Fibroblast of lung (primary cell): ENCODE measurements at regions not wholly inside any gene's neighbourhood (a gene's known extent, or its start where the extent isn't known, plus 50 kb on each side); places are given as distances from the start of the nearest gene placed in this dataset.

Source experiments
- DNase-seq, 2 donors: peaks; one replicate each; pipeline versions ENCODE4 v3.0.0 to v3.0.0-alpha.2; 2010; ENCODE audit warnings: low read depth in 2 of 2
- H2AFZ ChIP-seq: 2 replicates; pipeline ENCODE4 v1.5.1; 2012; ENCODE audit warnings: low read length, control low read depth, inconsistent platforms
- H3K27ac ChIP-seq: 2 replicates; pipeline ENCODE4 v1.5.1; 2011; ENCODE audit warnings: low read length, control low read depth; ENCODE audit not compliant: insufficient read depth
- H3K27me3 ChIP-seq: 2 replicates; pipeline ENCODE4 v1.5.1; 2011; ENCODE audit warnings: mild to moderate bottlenecking, low read length; ENCODE audit not compliant: control insufficient read depth, insufficient read depth
- H3K36me3 ChIP-seq: 2 replicates; pipeline ENCODE4 v1.5.1; 2011; ENCODE audit warnings: low read length; ENCODE audit not compliant: control insufficient read depth, insufficient read depth
- H3K4me1 ChIP-seq: 2 replicates; pipeline ENCODE4 v1.5.1; 2011; ENCODE audit warnings: low read length; ENCODE audit not compliant: control insufficient read depth, insufficient read depth; ENCODE audit errors: extremely low read depth
- H3K4me2 ChIP-seq: 2 replicates; pipeline ENCODE4 v1.5.1; 2011; ENCODE audit warnings: low read length, control low read depth; ENCODE audit not compliant: insufficient read depth; ENCODE audit errors: extremely low read depth
- H3K4me3 ChIP-seq, 4 experiments: fragments of 200-600 bp in 1 of 4; sonication (generic) in 1 of 4; replicated peaks in 1 of 4; 2 replicates each; pipeline ENCODE4 v1.5.1; 2011 to 2016; ENCODE audit warnings: low read length in 4 of 4, low read depth in 3 of 4, mild to moderate bottlenecking in 3 of 4, control low read depth in 2 of 4, inconsistent platforms in 1 of 4, mixed read lengths in 1 of 4; ENCODE audit not compliant: insufficient read depth in 1 of 4; ENCODE audit errors: control extremely low read depth in 1 of 4
- H3K79me2 ChIP-seq: 2 replicates; pipeline ENCODE4 v1.5.1; 2012; ENCODE audit warnings: mild to moderate bottlenecking, low read length, inconsistent platforms; ENCODE audit not compliant: control insufficient read depth, insufficient read depth
- H3K9ac ChIP-seq: 2 replicates; pipeline ENCODE4 v1.5.1; 2011; ENCODE audit warnings: mild to moderate bottlenecking, low read length, control low read depth; ENCODE audit not compliant: insufficient read depth
- H3K9me3 ChIP-seq: 2 replicates; pipeline ENCODE4 v1.5.1; 2012; ENCODE audit warnings: low read depth, low read length; ENCODE audit not compliant: control insufficient read depth, insufficient read depth
- H4K20me1 ChIP-seq: 2 replicates; pipeline ENCODE4 v1.5.1; 2011; ENCODE audit warnings: low read length; ENCODE audit not compliant: control insufficient read depth, insufficient read depth; ENCODE audit errors: extremely low read depth
- CTCF ChIP-seq, 2 donors: IDR thresholded peaks in 1 of 2; conservative IDR thresholded peaks in 1 of 2; 1 replicate in 1 of 2; 2 replicates in 1 of 2; pipeline ENCODE4 v1.5.1; 2011 to 2012; ENCODE audit warnings: low read length in 2 of 2, control low read depth in 1 of 2, inconsistent platforms in 1 of 2, low read depth in 1 of 2, mild to moderate bottlenecking in 1 of 2
- EZH2 ChIP-seq: IDR thresholded peaks from 2 replicates; pipeline ENCODE4 v1.5.1; 2012; ENCODE audit warnings: low read length, control low read depth, mild to moderate bottlenecking; ENCODE audit errors: missing control alignments

GRCh38 chr6:71038711-71039344 lies 82.0 kb upstream of the B3GAT2 start:
- no peak overlapping the region for H3K4me3 ChIP-seq
- no peaks in the 10 kb centered on the region for H4K20me1 ChIP-seq
- H3K27me3 ChIP-seq, result peaks cover 3% of the 10 kb centered on the region
- DNase-seq, result peak in 1 of 2 donors; percentile 26
- no peaks in the 10 kb centered on the region for H3K36me3 ChIP-seq
- TF ChIP-seq CTCF (conservative IDR thresholded peaks at IDR 0.05 in 1 of 2, IDR thresholded peaks at IDR 0.05 in 1 of 2; ENCODE audit: low read depth in 1 of 2, low read length in 2 of 2) (no peak), EZH2 (no peak)
- no peak overlapping the region for H3K4me2 ChIP-seq
- no peak overlapping the region for H3K27ac ChIP-seq
- no peak overlapping the region for H3K9ac ChIP-seq
- H3K9me3 ChIP-seq, result no peaks in the 10 kb centered on the region
- no peaks in the 10 kb centered on the region for H3K4me1 ChIP-seq
- H3K79me2 ChIP-seq, result no peaks in the 10 kb centered on the region
- no peak overlapping the region for H2AFZ ChIP-seq

- H3K9ac ChIP-seq, result no peak overlapping the region
- no peaks in the 10 kb centered on the region for H3K36me3 ChIP-seq
- peaks cover 3% of the 10 kb centered on the region for H3K27me3 ChIP-seq
- H3K27ac ChIP-seq, result no peak overlapping the region
- H3K9me3 ChIP-seq, result no peaks in the 10 kb centered on the region
- TF ChIP-seq EZH2, result no peak
- DNase-seq, result no peak
- no peak overlapping the region for H3K4me3 ChIP-seq
- H3K4me2 ChIP-seq, result no peak overlapping the region
- H3K79me2 ChIP-seq, result no peaks in the 10 kb centered on the region
- H4K20me1 ChIP-seq, result no peaks in the 10 kb centered on the region
- no peak overlapping the region for H2AFZ ChIP-seq
- H3K4me1 ChIP-seq, result no peaks in the 10 kb centered on the region
Measured at GRCh38 chr6:71040043-71040442, 83.2 kb upstream of the B3GAT2 start.

- no peaks in the 10 kb centered on the region for H3K9me3 ChIP-seq
- H4K20me1 ChIP-seq, result no peaks in the 10 kb centered on the region
- TF ChIP-seq EZH2, result no peak
Measured at GRCh38 chr6:71040841-71041240, 84.0 kb upstream of the B3GAT2 start.

DNA sequence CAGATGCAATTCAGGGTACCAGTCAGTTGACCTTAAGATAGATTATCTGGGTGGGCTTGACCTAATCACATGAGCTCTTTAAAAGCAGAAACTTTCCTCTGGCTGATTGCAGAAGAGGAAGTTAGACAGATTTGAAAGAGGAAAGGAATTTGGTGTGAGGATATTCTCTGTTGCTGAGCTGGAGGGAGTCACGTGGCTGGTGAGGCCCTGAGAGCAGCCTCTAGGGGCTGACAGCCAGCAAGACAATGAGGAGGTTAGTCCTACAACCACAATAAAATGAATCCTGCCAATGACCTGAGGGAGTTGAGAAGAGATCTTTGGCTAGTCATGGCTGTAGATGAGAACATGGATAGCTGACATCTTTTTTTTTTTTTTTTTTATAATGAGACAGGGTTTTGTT lies 87.0 kb upstream of the B3GAT2 start:
- Histone ChIP-seq H3K4me2 (no peak overlapping the region), H3K79me2 (no peaks in the 10 kb centered on the region), H3K4me1 (no peaks in the 10 kb centered on the region), H3K4me3 (no peak overlapping the region), H3K36me3 (no peaks in the 10 kb centered on the region), H3K27ac (no peak overlapping the region), H3K9me3 (no peaks in the 10 kb centered on the region), H4K20me1 (no peaks in the 10 kb centered on the region), H3K27me3 (no peaks in the 10 kb centered on the region), H3K9ac (no peak overlapping the region), H2AFZ (no peak overlapping the region)
- no peak for TF ChIP-seq CTCF (conservative IDR thresholded peaks at IDR 0.05 in 1 of 2, IDR thresholded peaks at IDR 0.05 in 1 of 2; ENCODE audit: low read depth in 1 of 2, low read length in 2 of 2)
- no peak for TF ChIP-seq EZH2
- DNase-seq, result no peak

More at GRCh38 chr6:71040841-71041240, 84.0 kb upstream of the B3GAT2 start:
- Histone ChIP-seq H3K79me2 (no peaks in the 10 kb centered on the region), H3K9ac (no peak overlapping the region), H3K36me3 (no peaks in the 10 kb centered on the region), H2AFZ (no peak overlapping the region), H3K4me2 (no peak overlapping the region), H3K4me1 (no peaks in the 10 kb centered on the region), H3K27ac (no peak overlapping the region), H3K4me3 (no peak overlapping the region), H3K27me3 (peaks cover 3% of the 10 kb centered on the region)
- DNase-seq, result no peak
